Smooth muscle cell (in vitro differentiated cells): ENCODE measurements at regions not wholly inside any gene's neighbourhood (a gene's known extent, or its start where the extent isn't known, plus 50 kb on each side); places are given as distances from the start of the nearest gene placed in this dataset.
"Not testable (repeated sequence)": the region's sequence is repeated elsewhere in the genome, so short reads cannot be mapped to it uniquely, and the experiment has no call there.

Experiments
- DNase-seq: peaks from one replicate; lab custom pipeline; 2025; ENCODE audit not compliant: unreplicated experiment; lab: John Stamatoyannopoulos, UW
- H2AFZ ChIP-seq: fragments of 200-600 bp; sonication (generic); 2 replicates; pipeline ENCODE4 v1.6.0; 2016; ENCODE audit warnings: antibody characterized with exemption, low read depth, mild to moderate bottlenecking
- H3F3A ChIP-seq: fragments of 200-600 bp; sonication (generic); 2 replicates; pipeline ENCODE4 v1.6.0; 2017; ENCODE audit warnings: antibody characterized with exemption, low read depth
- H3K27ac ChIP-seq: fragments of 200-600 bp; sonication (generic); 2 replicates; pipeline ENCODE4 v1.5.1; 2016; ENCODE audit warnings: low read depth, mild to moderate bottlenecking
- H3K27me3 ChIP-seq: fragments of 200-600 bp; sonication (generic); 2 replicates; pipeline ENCODE4 v1.6.1; 2016; ENCODE audit warnings: low read depth, mild to moderate bottlenecking
- H3K36me3 ChIP-seq: fragments of 200-600 bp; sonication (generic); 2 replicates; pipeline ENCODE4 v1.5.1; 2016; ENCODE audit warnings: low read depth
- H3K4me1 ChIP-seq: fragments of 200-600 bp; sonication (generic); 2 replicates; pipeline ENCODE4 v1.5.1; 2016; ENCODE audit warnings: low read depth
- H3K4me2 ChIP-seq: fragments of 200-600 bp; sonication (generic); 2 replicates; pipeline ENCODE4 v1.6.0; 2016; ENCODE audit warnings: mild to moderate bottlenecking
- H3K4me3 ChIP-seq: fragments of 200-600 bp; sonication (generic); 2 replicates; pipeline ENCODE4 v1.5.1; 2016; ENCODE audit warnings: mild to moderate bottlenecking
- H3K79me2 ChIP-seq: fragments of 200-600 bp; sonication (generic); 2 replicates; pipeline ENCODE4 v1.6.0; 2016; ENCODE audit warnings: low read depth, mild to moderate bottlenecking
- H3K9ac ChIP-seq: fragments of 200-600 bp; sonication (generic); 2 replicates; pipeline ENCODE4 v1.6.0; 2016; ENCODE audit warnings: low read depth
- H3K9me3 ChIP-seq: fragments of 200-600 bp; sonication (generic); replicated peaks from 2 replicates; pipeline ENCODE4 v1.5.1; 2016; ENCODE audit warnings: low read depth
- H4K20me1 ChIP-seq: fragments of 200-600 bp; sonication (generic); 2 replicates; pipeline ENCODE4 v1.6.0; 2016; ENCODE audit warnings: low read depth
- WGBS: methylation state at CpG from one replicate; pipeline ENCODE4 v1.1.7; 2016; ENCODE audit warnings: low lambda C conversion rate; 5-methylcytosine and 5-hydroxymethylcytosine counted together
- TF ChIP-seq, protein P1 (sequence below): fragments of 200-600 bp; sonication (generic); IDR thresholded peaks from 2 replicates; pipeline ENCODE4 v1.5.1; 2017; ENCODE audit warnings: borderline replicate concordance, mild to moderate bottlenecking, antibody characterized with exemption; ENCODE audit not compliant: insufficient read depth, poor library complexity, severe bottlenecking

DNA sequence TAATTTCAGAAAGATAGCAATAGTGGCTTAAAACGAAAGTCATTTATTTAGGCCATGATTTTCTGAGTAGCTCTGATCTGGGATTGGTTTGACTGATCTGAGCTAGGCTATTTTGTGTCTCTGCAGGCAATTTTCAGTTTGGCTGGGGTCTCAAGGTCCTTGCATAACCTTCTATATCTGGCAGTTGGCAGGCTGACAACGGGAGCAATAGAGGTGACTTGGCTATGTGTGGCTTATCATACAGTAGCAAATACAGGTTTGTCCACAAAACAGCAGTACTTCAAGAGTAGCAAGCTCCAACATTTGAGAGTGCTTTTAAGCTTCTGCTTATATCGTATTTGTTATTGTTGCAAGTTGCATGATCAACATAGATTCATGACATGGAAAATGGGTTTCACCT, 1167.3 kb upstream of the CELF2 start:
- DNase-seq, result no peak
- no peaks in the 10 kb centered on the region for H3K36me3 ChIP-seq
- WGBS, result 92% methylated on average over 3 of the region's 3 CpGs

DNA sequence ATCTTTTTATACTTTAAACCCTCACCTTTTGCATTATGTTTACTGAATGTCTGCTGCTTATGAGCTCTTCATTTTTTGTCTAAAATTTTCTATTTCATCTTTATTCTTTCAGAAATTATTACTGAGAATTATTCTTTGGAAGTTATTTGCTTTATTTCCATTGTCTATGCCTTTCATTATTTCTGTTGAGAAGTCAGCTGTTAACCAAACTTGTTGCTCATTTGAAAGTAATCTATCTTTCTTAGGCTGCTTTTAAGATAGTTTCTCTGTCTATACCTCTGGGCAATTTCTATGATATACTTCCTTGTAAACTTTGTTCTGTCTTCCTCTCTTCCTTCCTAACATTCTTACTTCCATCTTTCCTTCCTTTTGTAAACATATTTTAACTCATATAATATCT, 1165.9 kb upstream of the CELF2 start:
- no peak overlapping the region for H3K9ac ChIP-seq
- H3K9me3 ChIP-seq, result peaks cover 16% of the 10 kb centered on the region
- no peaks in the 10 kb centered on the region for H3K36me3 ChIP-seq
- no peaks in the 10 kb centered on the region for H4K20me1 ChIP-seq
- no peak overlapping the region for H3K4me3 ChIP-seq
- DNase-seq, result no peak
- no peak overlapping the region for H3K4me2 ChIP-seq
- H3K79me2 ChIP-seq, result no peaks in the 10 kb centered on the region
- H2AFZ ChIP-seq, result no peak overlapping the region
- no peaks in the 10 kb centered on the region for H3F3A ChIP-seq
- no peak overlapping the region for H3K27ac ChIP-seq
- no peaks in the 10 kb centered on the region for H3K27me3 ChIP-seq
- no peaks in the 10 kb centered on the region for H3K4me1 ChIP-seq
- TF ChIP-seq, protein P1, sequence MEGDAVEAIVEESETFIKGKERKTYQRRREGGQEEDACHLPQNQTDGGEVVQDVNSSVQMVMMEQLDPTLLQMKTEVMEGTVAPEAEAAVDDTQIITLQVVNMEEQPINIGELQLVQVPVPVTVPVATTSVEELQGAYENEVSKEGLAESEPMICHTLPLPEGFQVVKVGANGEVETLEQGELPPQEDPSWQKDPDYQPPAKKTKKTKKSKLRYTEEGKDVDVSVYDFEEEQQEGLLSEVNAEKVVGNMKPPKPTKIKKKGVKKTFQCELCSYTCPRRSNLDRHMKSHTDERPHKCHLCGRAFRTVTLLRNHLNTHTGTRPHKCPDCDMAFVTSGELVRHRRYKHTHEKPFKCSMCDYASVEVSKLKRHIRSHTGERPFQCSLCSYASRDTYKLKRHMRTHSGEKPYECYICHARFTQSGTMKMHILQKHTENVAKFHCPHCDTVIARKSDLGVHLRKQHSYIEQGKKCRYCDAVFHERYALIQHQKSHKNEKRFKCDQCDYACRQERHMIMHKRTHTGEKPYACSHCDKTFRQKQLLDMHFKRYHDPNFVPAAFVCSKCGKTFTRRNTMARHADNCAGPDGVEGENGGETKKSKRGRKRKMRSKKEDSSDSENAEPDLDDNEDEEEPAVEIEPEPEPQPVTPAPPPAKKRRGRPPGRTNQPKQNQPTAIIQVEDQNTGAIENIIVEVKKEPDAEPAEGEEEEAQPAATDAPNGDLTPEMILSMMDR, result no peak

More for the DNA sequence above, 1167.3 kb upstream of the CELF2 start:
- no peak overlapping the region for H3K27ac ChIP-seq
- no peaks in the 10 kb centered on the region for H3K4me1 ChIP-seq
- no peak overlapping the region for H2AFZ ChIP-seq
- H4K20me1 ChIP-seq, result no peaks in the 10 kb centered on the region
- H3K4me2 ChIP-seq, result no peak overlapping the region
- no peaks in the 10 kb centered on the region for H3F3A ChIP-seq
- no peaks in the 10 kb centered on the region for H3K79me2 ChIP-seq
- TF ChIP-seq, protein P1, result no peak
- no peak overlapping the region for H3K9ac ChIP-seq
- H3K4me3 ChIP-seq, result no peak overlapping the region
- no peaks in the 10 kb centered on the region for H3K27me3 ChIP-seq
- H3K9me3 ChIP-seq, result peaks cover 16% of the 10 kb centered on the region

DNA sequence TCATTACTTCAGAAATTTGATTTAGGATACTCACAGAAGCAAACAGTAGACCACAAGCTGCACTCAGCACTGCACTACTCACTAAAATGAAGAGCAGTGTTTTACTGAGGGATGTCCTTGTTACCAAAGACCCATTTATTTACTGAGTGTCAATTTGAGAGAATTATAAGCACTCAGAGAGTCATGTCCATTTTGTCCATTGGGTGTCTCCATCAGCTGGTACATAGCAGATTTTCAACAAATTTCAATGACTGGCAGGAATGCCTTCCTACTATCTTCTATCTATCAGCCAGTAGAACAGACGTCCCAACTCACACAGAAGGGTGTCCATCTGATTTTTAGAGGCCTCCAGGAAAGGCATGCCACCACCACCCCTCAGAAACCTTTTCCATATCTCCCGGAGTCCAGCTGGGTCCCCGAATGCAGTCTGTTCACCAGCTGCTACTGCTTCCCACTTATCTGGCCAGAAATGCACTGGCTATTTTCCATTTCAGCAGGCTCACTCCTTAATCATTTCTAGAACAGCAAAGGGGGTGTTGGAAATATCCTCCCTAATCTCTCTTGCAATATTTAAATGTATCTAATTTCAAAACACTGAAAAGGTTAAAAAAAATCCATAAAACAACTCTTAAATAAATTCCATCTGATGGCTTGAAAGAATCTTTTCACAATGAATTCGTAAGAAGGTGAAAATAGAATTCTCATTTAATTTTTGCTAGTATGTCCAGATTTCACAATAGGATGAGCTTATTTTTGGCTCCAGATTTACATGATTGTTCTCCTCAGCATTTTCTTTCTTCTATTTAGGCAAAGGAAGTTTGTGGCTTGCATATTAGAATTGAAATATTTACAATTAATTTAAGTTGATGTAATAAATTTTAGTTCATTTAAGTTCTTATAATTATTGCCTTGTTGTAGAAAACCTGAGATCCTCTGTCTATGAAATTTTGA, 1164.0 kb upstream of the CELF2 start:
- no peak for DNase-seq
- WGBS, result 77% methylated on average over 4 of the region's 4 CpGs
- Histone ChIP-seq H3K36me3 (no peaks in the 10 kb centered on the region), H3K27me3 (no peaks in the 10 kb centered on the region), H3K9me3 (peaks cover 16% of the 10 kb centered on the region), H2AFZ (no peak overlapping the region), H4K20me1 (no peaks in the 10 kb centered on the region), H3K4me3 (no peak overlapping the region), H3K9ac (no peak overlapping the region), H3K27ac (no peak overlapping the region), H3K4me1 (no peaks in the 10 kb centered on the region), H3F3A (no peaks in the 10 kb centered on the region), H3K4me2 (no peak overlapping the region), H3K79me2 (no peaks in the 10 kb centered on the region)
- TF ChIP-seq, protein P1, result no peak

DNA sequence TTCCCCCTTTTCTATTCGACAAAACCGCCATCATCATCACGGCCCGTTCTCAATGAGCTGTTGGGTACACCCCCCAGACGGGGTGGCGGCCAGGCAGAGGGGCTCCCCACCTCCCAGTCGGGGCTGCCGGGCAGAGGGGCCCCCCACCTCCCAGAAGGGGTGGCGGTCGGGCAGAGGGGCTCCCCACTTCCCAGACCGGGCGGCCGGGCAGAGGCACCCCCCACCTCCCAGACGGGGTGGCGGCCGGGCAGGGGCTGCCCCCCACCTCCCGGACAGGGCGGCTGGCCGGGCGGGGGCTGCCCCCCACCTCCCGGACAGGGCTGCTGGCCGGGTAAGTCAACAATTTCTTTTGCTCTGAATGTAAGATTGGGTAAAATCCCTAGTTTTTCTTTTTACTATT, 1162.2 kb upstream of the CELF2 start:
- not testable (repeated sequence) for H3K79me2 ChIP-seq, H3K27ac ChIP-seq, H3K4me2 ChIP-seq, H3K4me3 ChIP-seq, H3K9ac ChIP-seq, H3F3A ChIP-seq, DNase-seq, H4K20me1 ChIP-seq, H2AFZ ChIP-seq, H3K36me3 ChIP-seq, H3K27me3 ChIP-seq, H3K4me1 ChIP-seq
- H3K9me3 ChIP-seq, result peaks cover 16% of the 10 kb centered on the region
- 96% methylated on average over 16 of the region's 22 CpGs for WGBS
